GM20000 (cell line): ENCODE measurements at regions not wholly inside any gene's neighbourhood (a gene's known extent, or its start where the extent isn't known, plus 50 kb on each side); places are given as distances from the start of the nearest gene placed in this dataset.

Experiments used
- DNase-seq: peaks from one replicate; pipeline ENCODE4 v3.0.0; 2012; ENCODE audit warnings: low spot score
- CTCF ChIP-seq: IDR thresholded peaks from 2 replicates; pipeline ENCODE4 v1.5.1; 2012; ENCODE audit warnings: mild to moderate bottlenecking, control low read depth; ENCODE audit errors: extremely low read depth, missing control alignments

GRCh38 chr4:152014280-152014679, 253.5 kb upstream of the GATB start:
- DNase-seq, result peak; percentile 33
- TF ChIP-seq CTCF, result no peak

- DNase-seq, result no peak
- no peak for TF ChIP-seq CTCF
Measured at GRCh38 chr4:152011469-152011868, 250.7 kb upstream of the GATB start.

GRCh38 chr4:152010710-152011079, 249.9 kb upstream of the GATB start:
- no peak for DNase-seq
- TF ChIP-seq CTCF, result no peak

- no peak for DNase-seq
- TF ChIP-seq CTCF, result no peak
Measured at GRCh38 chr4:152009983-152010709, 249.3 kb upstream of the GATB start.

- no peak for TF ChIP-seq CTCF
- DNase-seq, result no peak
Measured at GRCh38 chr4:152009031-152009670, 248.3 kb upstream of the GATB start.

GRCh38 chr4:152007111-152007510, 246.3 kb upstream of the GATB start:
- TF ChIP-seq CTCF, result no peak
- no peak for DNase-seq

GRCh38 chr4:152004801-152005200, 244.0 kb upstream of the GATB start:
- DNase-seq, result no peak
- TF ChIP-seq CTCF, result no peak
